ENCODE measurements at regions not wholly inside any gene's neighbourhood (a gene's known extent, or its start where the extent isn't known, plus 50 kb on each side); places are given as distances from the start of the nearest gene placed in this dataset.

- TF ChIP-seq CTCF (IDR thresholded peaks at IDR 0.05) = no peak
- no peak for TF ChIP-seq ZFX (IDR thresholded peaks at IDR 0.05; ENCODE audit: borderline replicate concordance)
These were observed 138.3 kb downstream of the AREG start for GRCh38 chr4:74583089-74583700.
